HUES48 (cell line): ENCODE measurements at regions not wholly inside any gene's neighbourhood (a gene's known extent, or its start where the extent isn't known, plus 50 kb on each side); places are given as distances from the start of the nearest gene placed in this dataset.
"Not testable (repeated sequence)": the region's sequence is repeated elsewhere in the genome, so short reads cannot be mapped to it uniquely, and the experiment has no call there.

Source experiments
- H3K27ac ChIP-seq: one replicate; pipeline ENCODE4 v1.7.0; 2013; ENCODE audit warnings: low read depth, low read length, inconsistent platforms
- H3K27me3 ChIP-seq: 2 replicates; pipeline ENCODE4 v1.6.1; 2013; ENCODE audit warnings: mild to moderate bottlenecking, low read length; ENCODE audit not compliant: control insufficient read depth, insufficient read depth
- H3K36me3 ChIP-seq: 2 replicates; pipeline ENCODE4 v1.6.1; 2013; ENCODE audit warnings: low read length; ENCODE audit not compliant: control insufficient read depth, insufficient read depth
- H3K4me1 ChIP-seq: 2 replicates; pipeline ENCODE4 v1.6.1; 2013; ENCODE audit warnings: mild to moderate bottlenecking, low read length; ENCODE audit not compliant: control insufficient read depth, insufficient read depth
- H3K4me3 ChIP-seq: 2 replicates; pipeline ENCODE4 v1.5.1; 2013; ENCODE audit warnings: mild to moderate bottlenecking, low read depth, low read length
- H3K9ac ChIP-seq: 2 replicates; pipeline ENCODE4 v1.6.1; 2013; ENCODE audit warnings: mild to moderate bottlenecking, low read depth, low read length, moderate library complexity
- H3K9me3 ChIP-seq: 2 replicates; pipeline ENCODE4 v1.6.1; 2013; ENCODE audit warnings: low read length; ENCODE audit not compliant: control insufficient read depth, insufficient read depth

DNA sequence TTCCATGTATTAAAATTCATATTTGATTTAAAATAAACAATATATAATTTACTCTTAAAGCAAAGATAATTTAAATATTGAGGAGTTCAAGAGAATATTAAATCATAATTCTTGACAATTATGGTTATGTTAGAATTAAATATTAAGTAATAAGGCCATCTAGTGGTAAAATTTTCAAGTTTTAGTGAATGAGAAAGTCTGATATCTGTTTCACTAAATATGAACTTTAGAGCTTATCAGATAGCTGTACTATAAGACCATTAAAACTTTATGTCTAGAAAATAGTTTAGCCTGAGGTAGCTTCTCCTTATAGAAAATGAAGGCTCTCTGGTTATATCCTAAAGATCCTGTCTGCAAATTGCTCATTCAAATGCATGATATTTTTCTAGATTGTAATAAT lies 152.1 kb upstream of the PRSS12 start:
- H3K27me3 ChIP-seq, H3K36me3 ChIP-seq, H3K4me3 ChIP-seq, H3K27ac ChIP-seq, H3K9me3 ChIP-seq, H3K9ac ChIP-seq, H3K4me1 ChIP-seq: not testable (repeated sequence)

DNA sequence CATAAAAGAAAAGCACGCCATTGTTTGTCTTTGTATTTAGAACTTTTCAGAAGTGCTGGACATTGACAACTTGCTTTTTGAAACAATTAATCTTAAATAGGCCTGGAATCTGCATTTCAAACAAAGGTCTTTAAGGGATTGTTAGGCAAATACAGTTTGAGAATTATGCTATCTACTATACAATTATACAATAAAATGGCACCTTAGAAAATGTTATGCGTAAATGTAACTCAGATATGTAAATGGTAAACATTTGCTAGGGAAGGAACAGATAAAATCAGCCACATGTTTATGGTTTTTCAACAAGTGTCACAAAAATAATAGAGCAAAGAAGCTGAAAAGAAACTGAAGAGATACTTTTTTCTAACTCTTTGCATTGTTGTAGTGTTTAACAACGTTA lies 152.7 kb upstream of the PRSS12 start:
- H3K4me1 ChIP-seq, H3K9ac ChIP-seq, H3K9me3 ChIP-seq, H3K4me3 ChIP-seq, H3K36me3 ChIP-seq, H3K27ac ChIP-seq, H3K27me3 ChIP-seq: not testable (repeated sequence)

DNA sequence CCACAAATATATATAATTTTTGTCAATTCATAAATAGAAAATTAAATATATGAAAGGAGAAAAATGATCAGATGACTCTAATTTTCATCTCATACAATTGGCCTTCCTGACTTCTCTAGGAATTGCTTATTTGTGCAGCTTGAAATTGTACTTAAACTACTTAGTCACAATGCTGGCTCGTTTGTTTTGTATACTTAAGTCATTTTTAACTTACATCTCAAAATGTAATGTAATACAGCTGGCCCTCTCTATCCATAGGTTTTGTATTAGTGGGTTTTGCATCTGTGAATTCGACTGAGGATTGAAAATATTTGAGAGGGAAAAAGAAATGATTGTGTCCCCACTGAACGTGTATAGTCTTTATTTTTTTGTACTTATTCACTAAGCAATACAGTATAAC lies 160.1 kb upstream of the PRSS12 start:
- H3K9me3 ChIP-seq, H3K9ac ChIP-seq, H3K27ac ChIP-seq, H3K4me1 ChIP-seq, H3K27me3 ChIP-seq, H3K4me3 ChIP-seq, H3K36me3 ChIP-seq: not testable (repeated sequence)

DNA sequence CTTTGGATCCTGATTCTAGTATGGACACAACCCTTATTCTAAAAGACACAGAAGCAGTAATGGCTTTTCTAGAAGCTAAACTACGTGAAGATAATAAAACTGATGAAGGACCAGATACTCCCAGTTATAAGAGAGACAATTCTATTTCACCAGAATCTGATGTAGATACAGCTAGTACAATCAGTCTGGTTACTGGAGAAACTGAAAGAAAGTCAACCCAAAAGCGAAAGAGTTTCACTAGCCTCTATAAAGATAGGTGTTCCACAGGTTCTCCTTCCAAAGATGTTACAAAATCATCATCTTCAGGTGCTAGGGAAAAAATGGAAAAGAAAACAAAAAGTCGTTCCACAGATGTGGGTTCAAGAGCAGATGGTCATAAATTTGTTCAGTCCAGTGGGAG lies 161.5 kb upstream of the PRSS12 start:
- not testable (repeated sequence) for H3K27ac ChIP-seq, H3K36me3 ChIP-seq, H3K4me1 ChIP-seq, H3K27me3 ChIP-seq, H3K9me3 ChIP-seq, H3K4me3 ChIP-seq, H3K9ac ChIP-seq

DNA sequence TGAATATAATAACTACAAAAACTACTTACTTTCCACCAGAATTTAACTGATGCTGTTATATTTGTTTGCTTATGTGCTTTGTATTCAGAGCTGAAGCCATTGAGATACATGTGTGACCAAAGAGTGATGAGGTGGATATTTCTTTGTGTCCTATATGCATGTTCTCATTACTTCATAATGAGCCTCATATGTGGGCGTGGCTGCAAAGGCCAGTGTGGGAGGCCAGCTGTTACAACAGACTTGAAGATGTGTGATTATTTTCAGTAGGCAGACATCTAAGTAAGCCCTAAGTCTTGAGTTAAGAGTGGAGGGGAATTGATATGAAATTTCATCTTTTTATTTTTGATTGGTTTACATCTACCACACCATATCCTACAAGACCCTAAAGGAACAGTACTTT lies 163.3 kb upstream of the PRSS12 start:
- not testable (repeated sequence) for H3K27me3 ChIP-seq, H3K4me3 ChIP-seq, H3K4me1 ChIP-seq, H3K9me3 ChIP-seq, H3K27ac ChIP-seq, H3K36me3 ChIP-seq, H3K9ac ChIP-seq

DNA sequence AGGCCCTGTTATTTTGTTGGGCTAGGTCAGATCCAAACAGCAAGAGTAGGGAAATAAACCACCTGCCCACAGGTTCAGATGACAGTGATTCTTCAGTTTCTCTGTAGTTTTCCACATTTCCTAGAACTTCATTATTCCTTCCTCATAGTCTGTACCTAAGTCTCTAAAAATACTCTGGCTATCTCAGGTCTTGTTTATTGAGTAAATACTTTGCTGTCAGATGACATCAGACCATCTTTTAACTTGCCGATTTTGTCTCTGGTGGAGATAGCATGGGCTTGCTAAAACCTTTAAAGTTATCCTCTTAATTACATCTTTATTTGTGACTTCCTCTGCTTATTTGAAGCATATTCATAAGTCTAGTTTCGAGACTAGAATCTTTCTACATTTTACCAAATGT lies 155.1 kb upstream of the METTL14 start:
- H3K27ac ChIP-seq, H3K27me3 ChIP-seq, H3K4me1 ChIP-seq, H3K9me3 ChIP-seq, H3K9ac ChIP-seq, H3K4me3 ChIP-seq, H3K36me3 ChIP-seq: not testable (repeated sequence)

DNA sequence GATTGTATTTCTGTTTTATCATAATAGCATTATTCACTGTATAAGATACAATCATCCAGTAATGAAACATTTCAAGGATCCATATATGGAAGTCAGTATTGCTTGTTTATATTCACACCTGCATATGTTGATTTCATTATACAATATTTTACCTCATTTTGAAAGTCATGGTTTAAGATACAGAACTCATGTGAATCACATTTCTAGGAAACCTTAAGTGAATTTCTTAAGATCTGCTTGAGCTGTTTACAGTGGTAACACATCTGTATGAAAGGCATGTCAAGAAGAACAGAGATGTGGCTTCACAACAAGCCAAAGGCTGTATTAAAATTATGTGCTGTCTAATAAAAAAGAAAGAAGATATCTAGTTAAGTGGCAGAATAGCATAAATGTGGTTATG lies 153.2 kb upstream of the METTL14 start:
- H3K36me3 ChIP-seq, H3K27ac ChIP-seq, H3K9me3 ChIP-seq, H3K4me1 ChIP-seq, H3K27me3 ChIP-seq, H3K4me3 ChIP-seq, H3K9ac ChIP-seq: not testable (repeated sequence)

DNA sequence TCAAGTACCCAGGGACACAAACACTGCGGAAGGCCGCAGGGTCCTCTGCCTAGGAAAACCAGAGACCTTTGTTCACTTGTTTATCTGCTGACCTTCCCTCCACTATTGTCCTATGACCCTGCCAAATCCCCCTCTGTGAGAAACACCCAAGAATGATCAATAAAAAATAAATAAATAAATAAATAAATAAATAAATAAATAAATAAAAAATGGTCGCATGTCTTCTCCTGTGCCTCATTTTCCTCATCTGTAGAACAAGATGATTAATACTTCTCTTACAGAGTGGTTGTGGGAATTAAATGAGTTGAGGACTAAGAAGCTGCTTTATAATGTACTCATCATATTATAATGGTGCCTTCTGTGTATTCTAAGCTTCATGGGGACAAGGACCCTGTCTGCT lies 149.4 kb upstream of the METTL14 start:
- H3K9ac ChIP-seq, H3K9me3 ChIP-seq, H3K27me3 ChIP-seq, H3K27ac ChIP-seq, H3K4me3 ChIP-seq, H3K36me3 ChIP-seq, H3K4me1 ChIP-seq: not testable (repeated sequence)

DNA sequence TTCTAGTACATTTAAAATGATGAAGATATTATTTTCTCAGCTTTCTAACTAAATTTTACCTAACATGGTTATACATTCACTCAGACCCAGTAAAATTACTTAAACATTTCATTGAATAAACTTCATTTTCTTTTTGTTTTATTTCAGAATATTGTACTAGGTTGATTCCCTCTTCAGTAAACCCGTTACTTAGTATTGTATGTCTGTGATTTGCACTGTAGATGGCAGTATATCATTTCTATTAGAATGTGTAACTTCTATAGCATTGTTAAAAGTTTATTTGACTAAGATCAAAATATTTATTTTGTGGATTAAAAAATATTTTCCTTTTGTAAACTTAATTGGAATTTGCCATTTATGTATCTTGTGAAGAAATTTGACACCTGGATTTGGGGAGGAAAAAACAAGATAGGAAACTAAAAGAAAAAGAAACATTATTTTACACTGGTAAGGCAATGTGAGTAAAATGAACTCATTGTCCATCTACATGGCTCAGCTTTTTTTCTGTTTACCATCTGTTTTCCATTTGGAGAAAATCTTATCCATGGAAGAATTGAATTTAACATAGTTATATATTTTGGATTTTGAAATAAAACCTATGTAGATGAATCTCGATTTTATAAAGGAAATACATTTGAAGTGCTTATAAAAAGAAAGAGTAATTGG lies 145.6 kb upstream of the METTL14 start:
- H3K4me1 ChIP-seq, H3K9me3 ChIP-seq, H3K4me3 ChIP-seq, H3K36me3 ChIP-seq, H3K27me3 ChIP-seq, H3K27ac ChIP-seq, H3K9ac ChIP-seq: not testable (repeated sequence)

DNA sequence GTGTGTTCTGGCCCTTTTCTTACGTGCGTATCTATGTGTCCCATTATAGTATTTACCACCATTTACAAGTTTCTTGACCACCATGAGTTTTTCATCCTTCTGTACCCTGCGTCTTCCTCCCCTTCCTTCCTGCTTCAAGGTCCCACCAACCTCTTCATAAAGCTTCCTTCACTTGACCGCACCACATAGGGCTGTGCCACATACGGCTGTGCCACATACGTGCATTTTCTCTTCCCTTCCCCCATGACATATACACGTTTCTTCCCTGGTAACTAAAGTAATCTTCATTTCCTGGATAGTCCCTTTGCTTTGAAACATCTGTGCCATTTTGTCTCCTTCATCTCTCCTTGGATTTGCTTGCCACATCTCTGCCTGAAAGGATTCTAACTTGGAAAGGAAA lies 128.6 kb upstream of the METTL14 start:
- H3K27ac ChIP-seq, H3K9ac ChIP-seq, H3K9me3 ChIP-seq, H3K4me1 ChIP-seq, H3K36me3 ChIP-seq, H3K27me3 ChIP-seq, H3K4me3 ChIP-seq: not testable (repeated sequence)

DNA sequence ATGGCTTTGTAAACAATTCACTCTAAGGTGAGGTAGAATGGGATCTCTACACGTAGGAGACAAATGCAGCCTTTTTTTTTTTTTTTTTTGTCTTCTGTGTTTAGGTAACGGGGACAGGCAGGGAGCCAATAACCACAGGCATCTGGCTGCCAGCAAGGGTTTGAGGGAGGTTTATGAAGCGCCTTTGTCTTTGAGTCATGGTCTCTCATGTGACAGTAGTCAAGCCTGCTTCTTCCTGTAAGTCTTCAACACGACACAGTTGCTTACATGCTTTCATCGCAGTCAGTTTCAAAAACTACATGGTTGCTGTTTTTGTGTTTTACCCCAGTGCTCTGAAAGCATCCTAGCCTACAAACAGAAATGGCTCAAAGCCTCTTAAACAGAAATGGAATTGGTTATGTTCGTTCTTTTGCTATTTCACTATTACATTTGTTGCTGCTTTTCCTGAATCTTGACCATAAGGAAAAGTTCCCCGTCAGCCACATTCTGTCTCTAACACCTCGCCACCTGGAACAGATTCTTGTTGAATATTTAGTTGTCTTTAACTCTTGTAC lies 127.8 kb upstream of the METTL14 start:
- Histone ChIP-seq H3K27ac (no peak overlapping the region), H3K9ac (no peak overlapping the region), H3K4me1 (no peaks in the 10 kb centered on the region), H3K36me3 (no peaks in the 10 kb centered on the region), H3K27me3 (no peaks in the 10 kb centered on the region), H3K9me3 (no peaks in the 10 kb centered on the region), H3K4me3 (no peak overlapping the region)

DNA sequence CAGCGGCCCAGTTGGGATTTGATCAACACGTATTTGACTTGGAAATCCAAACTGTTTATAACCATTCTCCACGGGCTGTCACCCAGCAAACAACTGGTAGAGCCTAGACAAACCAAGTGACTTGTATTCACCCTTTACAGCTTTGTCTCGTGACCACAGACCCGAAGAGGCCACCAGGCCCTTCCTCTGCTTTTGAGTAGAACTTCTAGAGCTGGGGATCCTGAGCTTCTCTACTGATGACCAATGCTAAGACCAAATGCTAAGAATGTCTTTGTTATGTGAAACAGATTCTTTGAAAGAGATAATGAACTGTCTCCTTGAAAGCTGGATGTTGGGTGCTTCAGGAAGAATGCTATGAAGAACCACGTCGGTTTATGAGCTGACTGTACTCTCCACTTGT lies 127.0 kb upstream of the METTL14 start:
- not testable (repeated sequence) for H3K27me3 ChIP-seq, H3K4me1 ChIP-seq, H3K4me3 ChIP-seq

More for the DNA sequence above, 127.0 kb upstream of the METTL14 start:
- not testable (repeated sequence) for H3K36me3 ChIP-seq, H3K27ac ChIP-seq, H3K9me3 ChIP-seq, H3K9ac ChIP-seq
